ENCODE measurements at regions not wholly inside any gene's neighbourhood (a gene's known extent, or its start where the extent isn't known, plus 50 kb on each side); places are given as distances from the start of the nearest gene placed in this dataset.
"Not testable (repeated sequence)": the region's sequence is repeated elsewhere in the genome, so short reads cannot be mapped to it uniquely, and the experiment has no call there.

DNA sequence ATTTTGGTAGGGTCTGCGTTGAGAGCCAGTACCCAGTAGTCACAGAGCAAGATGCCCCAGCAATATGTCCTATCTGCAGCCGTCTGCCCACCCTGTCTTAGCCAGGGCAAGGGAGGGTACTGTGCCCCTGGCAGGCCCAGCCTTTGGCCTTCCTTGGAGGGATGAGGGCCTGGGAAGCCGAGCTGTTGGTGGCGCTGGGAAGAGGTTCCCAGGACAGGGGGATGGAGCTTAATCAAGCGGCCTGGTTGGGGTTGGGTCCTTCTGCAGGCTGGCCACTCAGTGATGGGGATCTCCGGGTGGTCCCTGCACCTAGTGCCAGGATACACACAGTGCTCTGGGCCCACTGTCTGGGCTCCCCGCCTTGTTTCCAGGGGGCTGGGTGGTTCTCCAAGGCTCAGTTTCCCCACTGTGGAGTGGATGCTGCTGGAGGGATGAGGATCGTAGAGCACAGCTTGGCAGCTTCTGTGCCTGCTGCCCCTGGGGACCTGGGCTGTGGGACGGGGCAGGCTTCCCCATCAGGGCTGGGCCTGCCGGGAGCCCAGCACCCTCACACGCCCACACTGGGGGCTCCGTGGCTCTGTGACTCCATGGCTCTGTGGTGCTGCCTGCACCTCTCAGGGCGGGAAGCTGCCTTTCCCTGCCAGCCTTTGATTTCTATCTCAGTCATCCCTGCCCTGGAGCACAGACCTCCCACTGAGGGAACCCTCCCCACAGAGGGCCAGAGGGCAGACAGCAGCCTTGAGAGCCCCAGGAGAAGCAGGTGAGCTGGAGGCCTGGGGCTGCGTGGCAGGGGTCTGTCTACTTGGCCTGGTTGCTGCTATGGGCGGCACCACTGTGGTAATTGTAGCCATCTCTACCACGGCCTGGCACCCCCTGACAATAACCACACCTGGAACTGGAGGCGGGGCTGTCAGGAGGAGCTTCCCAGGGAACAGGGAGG lies 357.0 kb downstream of the TMEM121 start:
- no peak for DNase-seq

DNA sequence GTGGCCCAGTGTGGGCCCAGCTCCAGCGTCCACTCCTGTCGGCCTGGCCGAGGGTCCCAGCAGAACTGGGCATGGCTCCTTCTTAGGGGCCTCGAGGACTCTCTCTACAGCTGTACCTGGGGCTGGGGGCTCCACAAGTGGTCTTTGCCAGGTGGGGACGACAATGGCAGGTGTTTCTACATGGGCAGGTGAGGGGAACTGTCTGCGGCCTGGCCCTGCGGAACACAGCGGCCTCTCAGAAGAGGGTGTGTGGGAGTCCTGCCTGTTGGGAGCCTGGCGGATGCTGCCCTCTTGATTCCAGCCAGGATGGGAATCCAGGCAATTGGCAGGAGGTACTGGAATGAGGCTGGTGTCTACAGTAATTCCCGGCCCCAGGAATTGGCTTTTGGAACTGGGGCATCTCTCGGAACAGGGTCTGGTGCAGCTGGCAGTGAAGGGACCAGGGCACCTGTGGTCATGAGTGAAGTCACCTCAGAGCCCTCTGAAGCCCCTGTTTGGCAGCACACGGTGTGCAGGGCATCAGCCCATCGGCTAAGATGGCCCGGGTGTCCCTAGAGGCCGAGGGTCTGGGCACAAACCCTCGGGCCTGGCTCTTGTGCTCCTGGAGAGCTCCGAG lies 357.9 kb downstream of the TMEM121 start:
- not testable (repeated sequence) for DNase-seq

DNA sequence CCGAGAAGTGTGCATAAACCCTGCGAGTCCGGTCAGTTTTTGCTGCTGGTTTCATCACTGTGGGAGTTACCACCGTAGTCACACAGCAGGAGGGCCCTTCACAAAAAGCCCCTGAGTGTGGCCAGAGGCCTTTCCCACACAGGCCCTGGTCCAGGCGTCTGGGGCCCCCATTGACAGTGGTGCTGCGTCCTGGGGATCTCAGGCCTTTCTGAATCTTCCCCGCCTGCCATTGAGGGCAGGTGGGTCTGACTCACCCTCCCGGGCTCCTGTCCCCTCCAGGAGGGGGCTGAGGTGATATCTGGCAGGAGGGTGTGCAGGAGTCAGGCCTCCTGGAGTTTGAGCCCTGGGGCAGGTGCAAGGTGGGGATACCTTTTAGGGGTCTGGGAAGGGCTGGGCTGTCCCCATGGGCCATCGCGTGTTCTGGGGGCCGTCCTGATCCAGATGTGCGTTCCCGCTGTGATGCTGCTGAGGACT lies 358.5 kb downstream of the TMEM121 start:
- DNase-seq: no peak

DNA sequence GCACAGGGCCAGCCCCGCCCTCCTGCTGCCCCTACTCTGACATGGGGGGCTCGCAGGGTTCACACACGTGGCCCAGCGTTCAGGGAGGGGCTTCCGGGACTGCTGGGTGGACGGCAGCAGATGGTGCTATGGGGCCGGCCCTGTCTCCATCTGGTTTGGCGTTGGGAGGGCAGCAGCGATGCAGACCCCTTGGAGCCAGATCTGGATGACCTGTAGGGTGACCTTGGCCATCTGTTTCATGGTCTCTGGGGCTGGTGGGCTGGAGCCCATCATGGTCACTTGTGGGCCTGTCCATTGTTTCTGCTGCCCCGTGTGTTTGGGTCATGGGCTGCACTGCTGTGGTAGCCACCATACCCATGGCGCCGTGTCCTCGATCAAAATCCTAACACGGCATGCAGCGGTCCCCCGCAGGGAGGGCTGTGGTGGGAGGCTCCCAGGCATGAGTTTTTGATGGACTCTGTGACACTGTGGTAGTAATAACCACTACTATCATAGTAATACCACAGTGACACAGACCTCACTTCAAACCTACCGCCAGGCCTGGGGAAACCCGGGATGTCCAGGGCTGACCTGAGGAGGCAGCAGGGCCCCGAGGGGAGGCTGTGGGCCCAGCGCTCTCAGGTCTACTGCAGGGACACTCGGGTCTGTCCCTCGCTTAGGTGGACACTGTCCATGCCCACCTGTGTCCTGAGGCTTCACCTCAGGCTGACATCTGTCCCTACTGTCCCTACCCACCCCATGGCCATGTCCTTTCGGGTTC lies 359.4 kb downstream of the TMEM121 start:
- DNase-seq: no peak

- DNase-seq: not testable (repeated sequence)
Measured at GRCh38 chr14:105886791-105887191, 360.4 kb downstream of the TMEM121 start.

- no peak for DNase-seq
Measured at GRCh38 chr14:105887692-105888091, 361.3 kb downstream of the TMEM121 start.

- no peak for DNase-seq
Measured at GRCh38 chr14:105888151-105888550, 361.8 kb downstream of the TMEM121 start.

DNA sequence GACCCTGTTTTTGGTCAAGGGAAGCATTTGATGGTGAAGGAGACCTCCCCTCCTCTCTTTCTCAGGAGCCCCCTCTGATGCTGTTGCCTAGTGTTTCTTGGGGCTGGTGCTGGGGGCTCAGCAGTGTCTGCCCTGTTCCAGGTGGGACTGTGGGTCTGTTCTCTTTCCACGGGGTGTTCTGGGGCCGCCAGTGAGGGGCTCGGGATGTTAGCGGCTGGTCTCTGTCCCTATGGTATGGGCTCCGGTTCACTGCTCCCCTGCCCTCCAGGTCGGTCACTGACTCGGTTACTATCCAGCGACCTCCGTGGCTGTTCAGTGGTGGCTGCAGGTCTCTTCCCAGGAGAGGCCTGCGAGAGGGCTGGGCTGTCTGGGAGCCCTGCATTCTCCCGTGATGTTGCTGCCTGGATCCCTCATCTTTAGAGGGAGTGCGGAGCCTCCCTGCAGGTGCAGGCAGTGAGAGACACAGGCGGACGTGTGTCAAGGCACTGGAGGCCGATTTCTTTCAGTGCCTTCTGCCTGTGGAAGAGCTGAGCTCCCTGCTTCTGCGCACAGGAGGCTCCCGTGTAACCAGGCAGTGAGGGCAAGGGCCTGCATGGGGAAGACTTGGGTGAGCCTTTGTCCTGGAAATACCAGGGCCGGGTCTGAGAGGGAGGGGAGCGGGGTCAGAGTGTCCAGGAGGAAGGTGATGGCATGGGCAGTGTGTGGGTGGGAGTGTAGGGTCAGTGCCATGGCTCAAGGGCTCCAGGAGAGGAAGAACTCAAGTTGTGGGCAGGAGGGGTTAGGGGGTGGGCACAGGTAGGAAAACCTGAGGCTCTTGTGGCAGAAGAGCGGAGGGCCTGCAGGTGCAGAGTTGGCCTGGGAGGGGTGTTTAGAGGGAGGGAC lies 362.6 kb downstream of the TMEM121 start:
- DNase-seq: no peak

DNA sequence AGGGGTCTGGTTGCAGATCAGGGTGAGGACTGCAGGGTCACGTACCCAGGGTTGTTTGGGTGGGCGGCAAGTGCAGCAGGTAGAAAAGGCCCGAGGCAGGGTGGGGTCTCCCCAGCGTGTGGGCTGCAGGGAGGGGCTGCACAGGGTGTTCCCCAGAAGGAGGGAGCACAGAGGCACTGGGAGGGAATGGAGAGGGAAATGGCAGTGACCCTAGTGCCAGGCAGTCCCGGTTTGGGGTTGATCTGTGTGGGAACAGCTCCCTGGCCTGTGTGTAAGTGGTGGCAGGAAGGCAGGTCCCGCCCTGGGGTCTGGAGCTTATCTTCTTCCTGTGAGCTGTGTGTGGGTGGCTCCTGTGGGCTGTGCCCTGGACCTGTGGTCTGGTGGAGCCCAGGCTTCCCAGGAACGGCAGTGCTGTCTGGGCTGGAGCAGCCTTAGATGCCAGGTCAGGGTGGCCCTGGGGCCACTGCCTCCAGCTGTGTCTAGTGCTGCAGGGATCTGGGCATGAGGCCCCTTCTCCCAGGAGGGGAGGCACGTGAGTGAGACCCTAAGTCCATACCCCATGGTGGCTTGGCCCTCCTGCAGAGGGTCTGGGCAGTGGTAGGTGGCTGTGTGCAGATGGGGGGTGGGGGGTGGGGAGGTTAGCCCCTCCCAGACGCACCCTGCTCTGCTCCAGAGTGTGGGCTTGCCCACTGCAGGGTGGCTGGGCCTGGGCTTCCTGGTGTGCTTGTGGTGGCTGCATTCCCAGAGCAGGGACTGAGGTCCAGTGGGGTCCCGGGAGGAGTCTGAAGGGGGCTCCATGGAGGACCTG lies 363.5 kb downstream of the TMEM121 start:
- peak in 1 of 2 donors; percentile 1 for DNase-seq

DNA sequence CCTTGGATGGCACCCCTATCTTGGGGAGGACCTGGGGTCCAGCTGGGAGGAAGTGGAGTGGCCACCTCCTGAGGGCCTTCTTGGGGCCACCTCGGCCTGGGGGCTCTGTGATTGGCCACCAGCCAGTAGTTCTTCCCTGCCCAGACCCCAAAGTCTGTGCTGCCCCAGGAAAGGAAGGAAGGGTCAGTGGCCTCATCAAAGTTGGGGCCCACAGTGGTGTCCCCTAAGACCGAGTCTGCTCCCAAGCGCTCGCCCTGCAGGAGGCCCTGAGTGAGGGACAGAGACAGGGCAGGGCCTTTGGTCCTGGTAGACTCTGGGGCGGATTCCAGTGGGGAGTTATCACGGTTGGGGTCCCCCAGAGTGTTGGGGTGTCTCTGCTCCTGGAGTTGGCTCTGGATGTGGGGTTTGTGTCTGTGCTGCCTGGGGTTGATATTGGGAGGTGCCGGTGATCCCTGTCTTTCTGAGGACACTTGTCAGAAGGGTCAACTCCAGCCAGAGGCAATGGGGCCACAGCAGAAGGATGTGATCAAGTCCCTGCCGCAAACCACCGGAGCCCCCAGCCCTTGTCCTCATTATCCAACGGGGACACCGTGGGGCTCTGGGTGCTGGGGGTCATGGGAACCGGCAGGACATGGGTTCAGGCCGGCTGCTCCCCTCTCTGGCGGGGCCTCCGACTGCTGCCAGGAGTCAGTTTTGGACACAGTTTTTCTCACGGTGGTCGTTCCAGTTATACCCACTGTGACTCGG lies 364.3 kb downstream of the TMEM121 start:
- no peak for DNase-seq

- DNase-seq: no peak
Measured at GRCh38 chr14:105891221-105891602, 364.8 kb downstream of the TMEM121 start.

DNA sequence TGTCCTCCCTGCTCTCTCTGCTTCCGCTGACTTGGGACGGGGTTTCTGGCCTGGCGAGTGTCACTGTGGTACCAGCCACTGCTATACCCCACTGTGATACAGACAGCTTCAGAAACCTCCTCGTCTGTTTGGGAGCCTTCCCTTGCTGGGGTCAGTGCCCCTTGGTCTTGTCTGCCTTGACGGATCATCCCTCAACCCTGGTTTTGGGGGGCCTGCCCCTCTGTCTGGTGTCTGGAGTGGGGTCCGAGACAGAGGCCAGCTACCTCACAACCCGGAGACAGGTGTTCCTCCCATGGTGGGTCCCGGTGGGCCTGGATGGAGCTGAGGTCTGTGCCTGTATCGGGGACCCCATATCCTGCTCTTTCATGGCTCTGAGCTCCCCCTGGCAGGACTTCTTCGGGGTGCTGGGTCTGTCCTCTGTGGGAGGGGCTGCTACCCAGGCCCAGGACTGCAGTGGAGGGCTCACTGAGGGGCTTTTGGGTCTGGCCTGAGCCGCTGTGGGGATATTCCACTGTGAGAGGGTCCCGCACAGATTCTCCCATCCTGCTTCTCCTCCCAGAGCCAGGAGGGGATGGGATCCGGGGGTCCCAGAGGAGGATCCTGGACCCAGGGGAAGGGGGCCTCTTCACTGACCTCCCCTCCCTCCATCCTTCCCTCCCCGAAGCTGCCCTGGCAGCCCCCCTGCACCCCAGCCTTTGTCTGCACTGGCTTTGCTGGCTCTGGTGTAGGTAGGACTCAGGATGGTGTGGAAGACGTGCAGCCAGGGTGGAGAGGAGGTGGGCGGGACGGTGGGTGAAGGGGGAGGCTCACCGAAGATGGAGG lies 365.5 kb downstream of the TMEM121 start:
- no peak for DNase-seq

DNA sequence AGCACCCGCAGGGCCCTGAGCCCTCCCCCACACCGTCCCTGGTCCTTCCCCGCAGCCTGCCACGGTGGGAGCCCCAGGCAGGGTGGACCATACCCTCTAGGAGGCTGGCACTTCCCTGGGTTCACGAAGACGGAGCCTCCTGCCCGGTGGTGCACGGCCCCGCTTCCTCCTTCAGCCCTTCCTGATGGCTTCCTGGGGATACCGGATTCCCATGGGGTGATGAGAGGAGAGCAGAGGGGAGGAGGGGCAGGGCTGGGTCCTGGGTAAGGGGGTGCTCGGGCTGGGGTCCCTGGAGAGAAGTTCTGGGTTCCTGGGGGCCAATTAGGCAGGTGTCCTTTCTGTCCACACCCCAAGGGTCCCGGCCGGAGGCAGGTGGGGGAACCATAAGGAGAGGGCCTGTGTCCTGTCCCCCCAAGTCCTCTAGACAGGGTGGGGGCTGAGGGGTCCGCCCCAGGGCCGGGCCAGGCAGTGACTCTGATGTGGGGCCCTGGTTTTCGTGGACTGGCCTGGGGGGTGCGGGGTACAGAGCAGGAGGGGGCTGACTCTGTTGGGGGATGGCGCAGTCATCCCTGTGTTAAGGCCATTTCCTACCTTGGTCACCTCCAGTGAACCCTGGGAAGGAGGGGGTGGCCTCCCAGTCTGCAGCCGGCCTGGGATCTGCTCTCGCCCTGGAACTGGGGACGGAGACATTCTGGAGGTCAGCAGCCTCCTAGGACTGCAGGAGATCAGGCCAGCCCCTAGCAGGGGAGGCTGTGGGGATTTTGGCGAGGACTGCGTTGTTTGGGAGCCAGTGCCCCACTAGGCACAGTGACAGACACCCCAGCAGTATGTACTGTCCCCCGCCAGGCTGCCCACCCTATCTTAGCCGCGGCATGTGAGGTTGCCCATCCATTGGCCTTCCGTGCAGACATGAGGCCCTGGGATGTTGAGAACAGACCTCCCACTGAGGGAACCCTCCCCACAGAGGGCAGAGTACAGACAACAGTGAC lies 366.4 kb downstream of the TMEM121 start:
- not testable (repeated sequence) for DNase-seq

- not testable (repeated sequence) for DNase-seq
Measured at GRCh38 chr14:105893686-105894085, 367.3 kb downstream of the TMEM121 start.

- DNase-seq: peak in 1 of 2 donors; percentile 0
Measured at GRCh38 chr14:105894125-105894977, 368.0 kb downstream of the TMEM121 start.

DNA sequence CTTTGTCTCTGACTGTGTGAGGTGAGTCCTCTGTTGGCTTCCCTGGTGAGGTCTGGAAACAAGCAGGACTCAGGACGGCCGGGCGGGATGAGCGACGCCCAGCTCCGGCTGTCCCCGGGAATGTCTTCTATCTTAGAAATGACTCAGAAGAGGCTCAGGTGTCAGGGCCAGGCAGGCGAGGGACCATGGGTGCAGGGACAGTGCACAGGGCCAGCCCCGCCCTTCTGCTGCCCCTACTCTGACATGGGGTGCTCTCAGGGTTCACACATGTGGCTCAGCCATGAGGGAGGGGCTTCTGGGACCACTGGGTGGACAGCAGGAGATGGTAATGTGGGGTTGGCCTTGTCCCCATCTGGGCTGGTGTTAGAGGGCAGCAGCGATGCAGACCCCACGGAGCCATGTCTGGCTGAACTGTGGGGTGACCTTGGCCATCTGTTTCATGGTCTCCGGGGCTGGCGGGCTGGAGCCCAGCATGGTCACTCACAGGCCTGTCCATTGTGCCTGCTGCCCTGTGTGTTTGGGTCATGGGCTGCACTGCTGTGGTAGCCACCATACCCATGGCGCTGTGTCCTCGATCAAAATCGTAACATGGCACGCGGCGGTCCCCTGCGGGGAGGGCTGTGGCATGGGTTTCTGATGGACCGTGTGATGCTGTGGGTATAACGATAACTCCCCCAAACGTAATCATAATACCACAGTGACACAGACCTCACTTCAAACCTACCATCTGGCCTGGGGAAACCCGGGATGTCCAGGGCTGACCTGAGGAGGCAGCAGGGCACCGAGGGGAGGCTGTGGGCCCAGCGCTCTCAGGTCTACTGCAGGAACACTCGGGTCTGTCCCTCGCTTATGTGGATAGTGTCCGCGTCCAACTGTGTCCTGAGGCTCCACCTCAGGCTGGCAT lies 368.8 kb downstream of the TMEM121 start:
- DNase-seq: peak in 1 of 2 donors; percentile 1
